HepG2 (cell line): ENCODE measurements at regions not wholly inside any gene's neighbourhood (a gene's known extent, or its start where the extent isn't known, plus 50 kb on each side); places are given as distances from the start of the nearest gene placed in this dataset.

Experiments used
- AGO1 ChIP-seq: fragments of 200-400 bp; formaldehyde crosslinking; IDR thresholded peaks from 2 replicates; pipeline ENCODE4 v1.6.1; 2017; ENCODE audit warnings: mild to moderate bottlenecking, low read depth, low read length, moderate library complexity; ENCODE audit not compliant: poor library complexity, severe bottlenecking
- AGO2 ChIP-seq: fragments of 200-400 bp; formaldehyde crosslinking; optimal IDR thresholded peaks from 2 replicates; pipeline ENCODE3; 2017; ENCODE audit warnings: mild to moderate bottlenecking, low read depth, low read length, moderate library complexity
- CHCHD3 ChIP-seq: sonication (generic); formaldehyde crosslinking; IDR thresholded peaks from 2 replicates; pipeline ENCODE4 v1.8.0; 2022; ENCODE audit warnings: mild to moderate bottlenecking, missing genetic modification reagents, moderate library complexity
- ELF3 ChIP-seq: IDR thresholded peaks from 2 replicates; pipeline ENCODE4 v1.6.1; 2016; ENCODE audit warnings: missing genetic modification reagents, missing compliant biosample characterization
- FOXA3 ChIP-seq: IDR thresholded peaks from 2 replicates; pipeline ENCODE4 v1.6.1; 2016; ENCODE audit warnings: missing genetic modification reagents, missing compliant biosample characterization
- ISL2 ChIP-seq: sonication (generic); formaldehyde crosslinking; IDR thresholded peaks from 2 replicates; pipeline ENCODE4 v1.5.0; 2020; ENCODE audit warnings: missing genetic modification reagents
- JUNB ChIP-seq: sonication (generic); formaldehyde crosslinking; IDR thresholded peaks from 2 replicates; pipeline ENCODE4 v1.8.0; 2022; ENCODE audit warnings: missing genetic modification reagents, mild to moderate bottlenecking, borderline replicate concordance
- KAT8 ChIP-seq: IDR thresholded peaks from 2 replicates; pipeline ENCODE4 v1.6.1; 2016; ENCODE audit warnings: missing genetic modification reagents, missing compliant biosample characterization
- LCORL ChIP-seq, 2 experiments: fragments of 450-650 bp in 1 of 2; sonication (generic) in 1 of 2; formaldehyde crosslinking in 1 of 2; IDR thresholded peaks; 2 replicates each; pipeline versions ENCODE4 v1.5.0 to v1.6.1; 2017 to 2020; ENCODE audit warnings: antibody characterized with exemption in 1 of 2, missing genetic modification reagents in 1 of 2
- MBD4 ChIP-seq: IDR thresholded peaks from 2 replicates; pipeline ENCODE4 v1.6.1; 2012; ENCODE audit warnings: low read length, inconsistent platforms, borderline replicate concordance
- NKX3-1 ChIP-seq: sonication (generic); formaldehyde crosslinking; IDR thresholded peaks from 2 replicates; pipeline ENCODE4 v1.5.0; 2020; ENCODE audit warnings: missing genetic modification reagents
- ONECUT2 ChIP-seq: sonication (generic); formaldehyde crosslinking; IDR thresholded peaks from 2 replicates; pipeline ENCODE4 v1.4.0; 2020; ENCODE audit warnings: missing genetic modification reagents
- RAD51 ChIP-seq: fragments of 450-650 bp; IDR thresholded peaks from 2 replicates; pipeline ENCODE4 v1.6.1; 2016; ENCODE audit warnings: borderline replicate concordance
- SCMH1 ChIP-seq: sonication (generic); formaldehyde crosslinking; IDR thresholded peaks from 2 replicates; pipeline ENCODE4 v1.9.0; 2021; ENCODE audit warnings: missing genetic modification reagents, mild to moderate bottlenecking, borderline replicate concordance
- XRCC5 ChIP-seq: fragments of 200-400 bp; formaldehyde crosslinking; optimal IDR thresholded peaks from 2 replicates; pipeline ENCODE3; 2017; ENCODE audit warnings: mild to moderate bottlenecking, low read length
- ZKSCAN8 ChIP-seq: IDR thresholded peaks from 2 replicates; pipeline ENCODE4 v1.6.1; 2016; ENCODE audit warnings: borderline replicate concordance, missing genetic modification reagents, missing compliant biosample characterization
- ZNF570 ChIP-seq: sonication (generic); formaldehyde crosslinking; IDR thresholded peaks from 2 replicates; pipeline ENCODE4 v1.4.0; 2020; ENCODE audit warnings: mild to moderate bottlenecking, missing genetic modification reagents, borderline replicate concordance
- ZNF850 ChIP-seq: sonication (generic); formaldehyde crosslinking; conservative IDR thresholded peaks from 2 replicates; pipeline ENCODE4 v1.9.0; 2021; ENCODE audit warnings: mild to moderate bottlenecking, missing genetic modification reagents
- ZSCAN25 ChIP-seq: sonication (generic); formaldehyde crosslinking; IDR thresholded peaks from 2 replicates; pipeline ENCODE4 v1.8.0; 2022; ENCODE audit warnings: mild to moderate bottlenecking, missing genetic modification reagents
- TF ChIP-seq, protein P1 (sequence below): sonication (generic); formaldehyde crosslinking; IDR thresholded peaks from 2 replicates; pipeline ENCODE4 v1.4.0; 2020; ENCODE audit warnings: missing genetic modification reagents
- TF ChIP-seq, protein P2 (sequence below): sonication (generic); formaldehyde crosslinking; IDR thresholded peaks from 2 replicates; pipeline ENCODE4 v1.8.1; 2023; ENCODE audit warnings: mild to moderate bottlenecking, missing genetic modification reagents
- TF ChIP-seq, protein P3 (sequence below): IDR thresholded peaks from 2 replicates; pipeline ENCODE4 v1.6.1; 2018; ENCODE audit warnings: missing genetic modification reagents
- TF ChIP-seq, protein P4 (sequence below): sonication (generic); formaldehyde crosslinking; IDR thresholded peaks from 2 replicates; pipeline ENCODE4 v1.4.0; 2020; ENCODE audit warnings: missing genetic modification reagents

DNA sequence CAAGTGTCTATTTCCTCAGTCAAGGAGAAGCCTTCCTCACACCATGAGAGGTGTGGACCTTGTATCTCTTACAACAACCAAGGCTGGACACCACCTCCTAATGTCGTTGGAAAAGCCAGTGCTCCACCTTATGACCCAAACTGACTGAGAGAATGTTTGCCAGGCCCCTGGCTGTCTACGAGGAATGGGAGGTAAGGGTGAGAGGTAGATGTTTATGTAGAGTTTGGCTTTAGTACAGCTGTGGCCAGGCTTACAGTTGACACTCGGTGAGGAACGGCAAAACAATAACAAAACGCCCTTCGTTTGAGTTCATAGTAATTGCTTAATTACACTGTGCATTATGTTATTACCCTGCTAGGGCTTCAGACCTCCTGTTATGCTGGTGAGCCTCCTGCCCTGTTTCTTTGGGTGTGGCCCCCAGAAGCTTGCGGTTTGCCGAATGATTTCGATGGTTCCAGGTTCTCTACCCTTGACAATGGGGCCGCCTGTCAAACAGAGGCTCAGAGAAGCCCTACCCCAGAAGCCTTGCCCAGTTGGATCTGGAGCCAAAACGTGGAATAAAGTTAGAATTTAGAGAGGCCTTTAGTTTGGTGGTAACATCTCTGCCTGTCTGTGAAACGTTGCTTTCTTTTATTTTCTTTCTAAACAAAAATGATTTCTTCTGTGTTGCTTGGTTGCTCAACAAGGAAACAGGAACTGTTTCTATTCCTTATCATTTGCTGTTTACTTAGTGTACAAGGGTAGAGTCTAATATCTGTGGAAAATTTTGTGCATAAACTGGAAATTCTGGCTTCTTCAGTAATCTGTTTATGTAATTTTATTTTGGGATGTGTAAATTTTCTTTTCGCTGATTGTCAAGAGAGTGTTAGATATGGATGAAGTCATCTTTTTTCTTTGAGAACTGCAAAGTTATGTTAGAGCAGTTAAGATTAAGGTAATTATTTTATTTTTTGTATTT is 60.4 kb upstream of the FOXQ1 start (continued):
- TF ChIP-seq, protein P1, sequence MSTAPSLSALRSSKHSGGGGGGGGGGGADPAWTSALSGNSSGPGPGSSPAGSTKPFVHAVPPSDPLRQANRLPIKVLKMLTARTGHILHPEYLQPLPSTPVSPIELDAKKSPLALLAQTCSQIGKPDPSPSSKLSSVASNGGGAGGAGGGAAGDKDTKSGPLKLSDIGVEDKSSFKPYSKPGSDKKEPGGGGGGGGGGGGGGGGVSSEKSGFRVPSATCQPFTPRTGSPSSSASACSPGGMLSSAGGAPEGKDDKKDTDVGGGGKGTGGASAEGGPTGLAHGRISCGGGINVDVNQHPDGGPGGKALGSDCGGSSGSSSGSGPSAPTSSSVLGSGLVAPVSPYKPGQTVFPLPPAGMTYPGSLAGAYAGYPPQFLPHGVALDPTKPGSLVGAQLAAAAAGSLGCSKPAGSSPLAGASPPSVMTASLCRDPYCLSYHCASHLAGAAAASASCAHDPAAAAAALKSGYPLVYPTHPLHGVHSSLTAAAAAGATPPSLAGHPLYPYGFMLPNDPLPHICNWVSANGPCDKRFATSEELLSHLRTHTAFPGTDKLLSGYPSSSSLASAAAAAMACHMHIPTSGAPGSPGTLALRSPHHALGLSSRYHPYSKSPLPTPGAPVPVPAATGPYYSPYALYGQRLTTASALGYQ (CRISPR knock-in tag) = 0 out of 2 replicates have a peak, but pooled peaks have one; percentile 65
- TF ChIP-seq ELF3 (CRISPR knock-in tag) = peak; percentile 99
- no peak for TF ChIP-seq XRCC5
- peak; percentile 89 for TF ChIP-seq FOXA3 (CRISPR knock-in tag)
- TF ChIP-seq, protein P2, sequence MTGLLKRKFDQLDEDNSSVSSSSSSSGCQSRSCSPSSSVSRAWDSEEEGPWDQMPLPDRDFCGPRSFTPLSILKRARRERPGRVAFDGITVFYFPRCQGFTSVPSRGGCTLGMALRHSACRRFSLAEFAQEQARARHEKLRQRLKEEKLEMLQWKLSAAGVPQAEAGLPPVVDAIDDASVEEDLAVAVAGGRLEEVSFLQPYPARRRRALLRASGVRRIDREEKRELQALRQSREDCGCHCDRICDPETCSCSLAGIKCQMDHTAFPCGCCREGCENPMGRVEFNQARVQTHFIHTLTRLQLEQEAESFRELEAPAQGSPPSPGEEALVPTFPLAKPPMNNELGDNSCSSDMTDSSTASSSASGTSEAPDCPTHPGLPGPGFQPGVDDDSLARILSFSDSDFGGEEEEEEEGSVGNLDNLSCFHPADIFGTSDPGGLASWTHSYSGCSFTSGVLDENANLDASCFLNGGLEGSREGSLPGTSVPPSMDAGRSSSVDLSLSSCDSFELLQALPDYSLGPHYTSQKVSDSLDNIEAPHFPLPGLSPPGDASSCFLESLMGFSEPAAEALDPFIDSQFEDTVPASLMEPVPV (CRISPR knock-in tag) = 0 out of 2 replicates have a peak, but pooled peaks have one; percentile 38
- TF ChIP-seq ZNF570 = no peak
- peak; percentile 31; the same call in 1 of the 2 replicates for TF ChIP-seq ZKSCAN8 (CRISPR knock-in tag)
- no peak for TF ChIP-seq ZSCAN25 (CRISPR knock-in tag)
- no peak for TF ChIP-seq JUNB (CRISPR knock-in tag)
- TF ChIP-seq KAT8 (CRISPR knock-in tag) = 0 out of 2 replicates have a peak, but pooled peaks have one; percentile 21
- TF ChIP-seq AGO1 = no peak
- no peak for TF ChIP-seq SCMH1
- no peak for TF ChIP-seq MBD4
- no peak for TF ChIP-seq ZNF850 (CRISPR knock-in tag)
- TF ChIP-seq ISL2 (CRISPR knock-in tag) = 0 out of 2 replicates have a peak, but pooled peaks have one; percentile 30
- TF ChIP-seq, protein P3, sequence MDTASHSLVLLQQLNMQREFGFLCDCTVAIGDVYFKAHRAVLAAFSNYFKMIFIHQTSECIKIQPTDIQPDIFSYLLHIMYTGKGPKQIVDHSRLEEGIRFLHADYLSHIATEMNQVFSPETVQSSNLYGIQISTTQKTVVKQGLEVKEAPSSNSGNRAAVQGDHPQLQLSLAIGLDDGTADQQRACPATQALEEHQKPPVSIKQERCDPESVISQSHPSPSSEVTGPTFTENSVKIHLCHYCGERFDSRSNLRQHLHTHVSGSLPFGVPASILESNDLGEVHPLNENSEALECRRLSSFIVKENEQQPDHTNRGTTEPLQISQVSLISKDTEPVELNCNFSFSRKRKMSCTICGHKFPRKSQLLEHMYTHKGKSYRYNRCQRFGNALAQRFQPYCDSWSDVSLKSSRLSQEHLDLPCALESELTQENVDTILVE = 0 out of 2 replicates have a peak, but pooled peaks have one; percentile 23
- no peak for TF ChIP-seq ONECUT2
- no peak for TF ChIP-seq RAD51
- TF ChIP-seq AGO2 = no peak
- no peak for TF ChIP-seq NKX3-1 (CRISPR knock-in tag)
- TF ChIP-seq LCORL (IDR thresholded peaks at IDR 0.05) = 0 out of 2 replicates have a peak, but pooled peaks have one; percentile 23
- no peak for TF ChIP-seq LCORL (CRISPR knock-in tag; IDR thresholded peaks at IDR 0.05)
- TF ChIP-seq, protein P4, sequence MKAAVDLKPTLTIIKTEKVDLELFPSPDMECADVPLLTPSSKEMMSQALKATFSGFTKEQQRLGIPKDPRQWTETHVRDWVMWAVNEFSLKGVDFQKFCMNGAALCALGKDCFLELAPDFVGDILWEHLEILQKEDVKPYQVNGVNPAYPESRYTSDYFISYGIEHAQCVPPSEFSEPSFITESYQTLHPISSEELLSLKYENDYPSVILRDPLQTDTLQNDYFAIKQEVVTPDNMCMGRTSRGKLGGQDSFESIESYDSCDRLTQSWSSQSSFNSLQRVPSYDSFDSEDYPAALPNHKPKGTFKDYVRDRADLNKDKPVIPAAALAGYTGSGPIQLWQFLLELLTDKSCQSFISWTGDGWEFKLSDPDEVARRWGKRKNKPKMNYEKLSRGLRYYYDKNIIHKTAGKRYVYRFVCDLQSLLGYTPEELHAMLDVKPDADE (CRISPR knock-in tag) = no peak
- no peak for TF ChIP-seq CHCHD3 (CRISPR knock-in tag)
